GM12864 (cell line): ENCODE measurements at regions not wholly inside any gene's neighbourhood (a gene's known extent, or its start where the extent isn't known, plus 50 kb on each side); places are given as distances from the start of the nearest gene placed in this dataset.

Source experiments
- DNase-seq: peaks from one replicate; pipeline ENCODE4 v3.0.0-alpha.2; 2011; ENCODE audit warnings: low read depth
- H3K4me3 ChIP-seq: 2 replicates; pipeline ENCODE4 v1.5.1; 2011; ENCODE audit warnings: mild to moderate bottlenecking, low read depth, low read length, control low read depth
- CTCF ChIP-seq: IDR thresholded peaks from 2 replicates; pipeline ENCODE4 v1.5.1; 2011; ENCODE audit warnings: low read depth, mild to moderate bottlenecking, moderate library complexity, low read length, control low read depth, inconsistent platforms; ENCODE audit errors: missing control alignments

GRCh38 chr6:106773996-106774629 is 144.7 kb downstream of the QRSL1 start:
- DNase-seq = no peak
- TF ChIP-seq CTCF = no peak
- H3K4me3 ChIP-seq = no peak overlapping the region

GRCh38 chr6:106773522-106773921 is 144.1 kb downstream of the QRSL1 start:
- H3K4me3 ChIP-seq = no peak overlapping the region
- no peak for DNase-seq
- no peak for TF ChIP-seq CTCF

- no peak for DNase-seq
- TF ChIP-seq CTCF = no peak
- H3K4me3 ChIP-seq = no peak overlapping the region
Measured at GRCh38 chr6:106772270-106773142, 143.1 kb downstream of the QRSL1 start.

GRCh38 chr6:106771822-106772221 is 142.4 kb downstream of the QRSL1 start:
- no peak for DNase-seq
- H3K4me3 ChIP-seq = no peak overlapping the region
- no peak for TF ChIP-seq CTCF

- no peak for TF ChIP-seq CTCF
- H3K4me3 ChIP-seq = no peak overlapping the region
- no peak for DNase-seq
Measured at GRCh38 chr6:106770663-106771062, 141.3 kb downstream of the QRSL1 start.

GRCh38 chr6:106770081-106770480 is 140.7 kb downstream of the QRSL1 start:
- no peak for DNase-seq
- no peak for TF ChIP-seq CTCF
- H3K4me3 ChIP-seq = no peak overlapping the region
